LHCN-M2 (cell line): ENCODE measurements at regions not wholly inside any gene's neighbourhood (a gene's known extent, or its start where the extent isn't known, plus 50 kb on each side); places are given as distances from the start of the nearest gene placed in this dataset.

ENCODE experiments used
- DNase-seq: peaks from one replicate; pipeline ENCODE4 v3.0.0-alpha.2; 2012; ENCODE audit warnings: low read depth

DNA sequence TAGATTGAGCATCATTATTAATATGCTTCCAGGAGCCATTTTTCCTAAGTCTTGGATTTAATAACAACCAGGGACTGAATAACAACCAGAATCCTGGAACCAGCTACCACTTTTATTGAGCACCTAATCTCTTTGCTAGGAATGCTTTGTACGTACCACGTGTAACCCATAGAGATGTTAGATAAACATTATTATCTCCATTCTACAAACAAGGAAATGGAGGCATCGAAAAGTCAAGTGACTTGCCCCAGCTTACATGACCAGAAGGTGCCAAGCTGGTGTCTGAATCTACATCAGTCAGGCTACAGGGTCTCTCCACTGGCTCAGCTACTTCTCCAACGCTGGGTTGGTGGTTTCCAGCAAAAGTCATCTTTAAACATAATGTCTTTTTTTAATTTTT is 256.1 kb upstream of the ANKRD55 start:
- DNase-seq = no peak

DNA sequence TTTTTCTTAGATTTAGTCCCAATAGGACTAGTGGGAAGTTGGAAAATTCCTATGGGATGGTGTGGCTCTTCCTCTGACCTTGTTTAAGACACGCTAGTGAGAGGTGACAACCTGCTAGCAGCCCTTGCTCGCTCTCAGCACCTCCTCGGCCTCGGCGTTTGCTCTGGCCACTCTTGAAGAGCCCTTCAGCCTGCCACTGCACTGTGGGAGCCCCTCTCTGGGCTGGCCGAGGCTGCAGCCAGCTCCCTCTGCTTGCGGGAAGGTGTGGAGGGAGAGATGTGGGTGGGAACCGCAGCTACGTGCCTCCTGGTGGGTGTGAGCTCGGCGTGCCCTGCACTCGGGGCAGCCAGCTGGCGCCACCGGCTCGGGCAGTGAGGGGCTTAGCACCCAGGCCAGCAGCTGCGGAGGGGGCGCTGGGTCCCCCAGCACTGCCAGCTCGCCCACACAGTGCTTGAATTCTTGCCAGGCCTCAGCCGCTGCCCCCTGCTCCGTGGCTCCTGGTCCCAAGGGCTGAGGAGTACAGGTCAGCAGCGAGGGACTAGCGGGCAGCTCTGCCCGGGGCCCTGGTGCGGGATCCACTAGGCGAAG is 254.5 kb upstream of the ANKRD55 start:
- DNase-seq = no peak

DNA sequence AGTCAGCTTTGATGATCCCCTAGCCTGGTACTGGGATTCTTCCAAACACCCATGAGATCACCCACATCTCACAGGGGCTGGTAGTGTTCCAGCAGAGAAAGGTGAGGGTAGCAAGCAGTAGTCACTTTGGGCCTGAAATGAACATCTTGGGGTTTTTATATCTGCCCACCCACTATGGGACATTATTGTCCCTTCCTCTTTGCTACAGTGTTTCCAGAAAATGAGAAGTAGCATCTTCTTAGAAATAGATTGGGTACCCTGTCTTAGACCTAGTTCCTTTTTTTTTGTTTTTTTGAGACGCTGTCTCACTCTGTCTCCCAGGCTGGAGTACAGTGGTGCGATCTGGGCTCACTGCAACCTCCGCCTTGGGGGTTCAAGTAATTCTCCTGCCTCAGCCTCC is 249.2 kb upstream of the ANKRD55 start:
- no peak for DNase-seq

DNA sequence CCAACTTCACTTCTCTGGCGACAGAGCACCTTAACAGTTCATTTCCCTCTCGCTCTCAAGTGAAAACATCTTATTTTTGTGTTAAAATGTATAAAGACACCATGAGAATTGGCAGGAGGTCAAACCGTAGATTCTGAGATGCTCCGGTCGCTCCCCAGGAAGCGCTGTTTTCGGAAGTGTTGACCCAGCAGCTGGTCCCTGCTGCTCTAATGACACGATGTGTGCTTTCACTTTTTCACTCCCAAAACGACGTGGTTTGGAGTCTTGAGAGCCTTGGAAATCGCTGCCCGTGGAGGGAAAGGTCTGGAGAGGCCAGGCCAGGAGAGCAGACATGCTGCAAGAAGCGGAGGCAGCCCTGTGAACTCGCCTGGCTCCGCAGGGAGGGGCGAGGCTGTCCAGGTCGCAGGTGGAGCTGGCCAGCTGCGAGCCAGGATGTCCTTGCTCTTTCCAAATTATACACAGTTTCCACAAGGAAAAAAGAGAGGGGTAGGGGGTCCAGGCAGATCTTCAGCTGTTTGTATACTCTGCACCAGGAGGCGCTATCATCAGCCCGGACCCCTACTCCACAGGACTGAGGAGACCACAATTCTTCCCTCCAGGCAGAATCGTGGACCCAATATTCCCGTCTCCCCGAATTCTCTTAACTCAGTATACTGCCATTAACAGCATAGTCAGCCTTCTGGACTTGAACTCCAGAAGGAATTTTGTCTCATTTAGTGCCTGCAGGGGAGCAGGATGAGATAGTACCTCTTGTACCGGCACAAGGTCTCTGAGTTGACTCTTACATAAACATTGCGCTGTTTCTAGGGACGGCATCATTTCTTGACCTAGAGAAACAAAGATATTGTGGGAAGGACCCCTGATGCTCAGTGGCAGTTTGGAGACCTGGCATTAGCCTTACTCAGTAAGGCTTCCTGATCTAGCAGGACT is 248.6 kb upstream of the ANKRD55 start:
- peak; percentile 24 for DNase-seq

DNA sequence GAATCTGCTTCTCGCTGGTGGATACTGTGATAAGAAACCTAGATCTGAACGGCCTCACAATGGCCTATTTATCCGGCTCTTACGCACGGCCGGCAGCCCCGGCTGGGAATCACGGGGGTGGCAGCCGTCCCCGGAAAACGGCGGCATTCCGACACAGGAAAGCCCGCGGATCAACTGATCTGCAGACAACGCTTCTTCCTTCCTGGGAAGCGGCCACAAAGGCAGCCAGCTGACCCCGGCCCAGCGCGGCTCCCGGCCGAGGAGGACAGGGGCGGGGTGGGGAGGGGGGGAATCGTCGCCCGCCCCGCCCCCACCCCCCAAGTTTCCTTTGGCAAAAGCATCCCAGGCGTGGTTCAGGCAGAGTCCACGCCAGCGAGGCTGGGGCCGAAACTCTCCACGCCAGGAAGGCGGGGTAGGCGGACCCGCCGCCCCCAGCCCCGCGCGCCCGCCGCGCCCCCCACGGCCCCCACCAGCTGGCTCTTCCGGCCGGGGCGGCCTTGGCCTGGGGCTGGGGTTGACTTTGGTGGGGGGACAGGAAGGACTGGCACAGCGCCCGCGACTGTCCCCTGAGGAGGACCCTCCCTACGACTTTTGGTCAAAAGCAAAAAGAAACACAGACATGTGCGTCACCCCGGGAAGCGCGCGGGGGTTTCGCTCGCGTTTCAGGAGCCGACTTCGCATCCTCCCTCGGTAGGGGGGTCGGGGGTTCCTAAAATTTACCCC is 247.7 kb upstream of the ANKRD55 start:
- peak; percentile 25 for DNase-seq

DNA sequence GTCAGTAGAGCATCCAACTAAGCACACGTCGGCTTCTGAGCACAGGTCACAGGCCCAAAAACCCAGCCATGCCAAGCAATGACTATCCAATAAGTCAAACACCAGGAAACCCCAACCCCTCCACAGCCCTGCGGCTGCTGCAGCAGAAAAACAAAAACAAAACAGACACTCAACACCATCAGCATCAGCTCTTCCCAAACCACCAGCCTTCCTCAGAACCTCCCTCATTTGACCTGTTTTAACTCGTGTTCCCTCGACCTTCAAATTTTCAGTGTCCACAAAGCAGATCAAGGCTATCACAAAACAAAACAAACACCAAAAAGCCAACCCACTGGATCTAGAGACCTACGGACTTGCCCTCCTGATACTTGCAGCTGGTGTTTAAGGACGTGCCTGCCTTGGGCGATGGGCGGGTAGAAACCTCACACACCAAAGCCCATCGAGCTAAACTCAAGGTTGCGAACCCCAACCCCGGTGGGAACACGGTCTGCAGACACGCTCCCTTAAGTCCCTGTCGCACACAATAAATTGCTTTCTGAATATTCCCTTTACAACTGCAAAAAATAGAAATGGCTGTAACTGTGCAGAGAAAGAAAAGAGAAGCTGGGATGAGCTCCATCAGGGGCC is 247.1 kb upstream of the ANKRD55 start:
- no peak for DNase-seq

DNA sequence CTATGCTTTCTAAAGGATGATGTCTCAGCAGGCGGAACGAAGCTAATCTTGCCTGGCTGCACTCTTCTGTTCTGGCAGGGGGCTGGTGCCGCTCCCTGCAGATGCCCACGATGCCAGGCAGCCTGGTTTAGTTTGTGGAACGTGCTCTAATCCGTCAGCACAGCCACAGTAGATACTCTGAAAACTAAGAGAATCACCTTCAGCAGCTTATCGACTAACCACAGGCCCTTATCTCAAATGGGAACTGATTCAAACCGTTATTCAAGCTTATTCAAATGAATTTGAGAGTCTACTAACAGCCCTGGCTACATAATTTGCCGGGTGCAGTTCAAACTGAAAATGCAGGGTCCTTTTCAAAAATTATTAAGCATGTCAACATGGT is 246.6 kb upstream of the ANKRD55 start:
- DNase-seq = no peak

DNA sequence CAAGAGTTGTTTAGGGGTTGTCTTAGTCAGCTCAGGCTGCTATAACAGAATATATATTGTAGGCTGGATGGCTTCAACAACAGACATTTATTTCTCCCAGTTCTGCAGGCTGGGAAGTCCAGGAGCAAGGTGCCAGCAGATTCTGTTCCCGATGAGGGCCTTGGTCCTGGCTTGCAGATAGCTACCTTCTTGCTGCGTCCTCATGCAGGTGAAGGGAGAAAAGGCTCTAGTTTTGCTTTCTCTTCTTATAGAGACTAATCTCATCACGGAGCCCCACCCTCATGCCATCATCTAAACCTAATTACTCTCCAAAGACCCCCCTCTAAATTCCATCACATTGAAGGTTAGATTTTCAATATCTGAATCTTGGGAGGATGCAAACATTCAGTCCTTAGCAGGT is 246.0 kb upstream of the ANKRD55 start:
- DNase-seq = no peak

DNA sequence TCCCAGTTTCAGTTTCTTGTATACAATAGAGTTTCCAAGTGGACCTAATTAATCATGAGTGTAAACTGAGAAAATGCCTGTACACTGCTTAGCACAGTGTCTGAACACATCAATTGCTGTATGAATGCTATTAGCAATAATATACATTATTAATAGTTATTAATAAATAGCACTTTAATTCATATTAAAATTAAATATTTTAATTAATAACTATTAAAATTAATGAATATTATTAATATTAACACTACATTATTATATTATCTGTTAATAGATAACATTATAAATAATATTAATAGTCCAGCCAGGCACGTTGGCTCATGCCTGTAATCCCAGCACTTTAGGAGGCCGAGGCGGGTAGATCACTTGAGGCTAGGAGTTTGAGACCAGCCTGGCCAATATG is 244.9 kb upstream of the ANKRD55 start:
- DNase-seq = no peak

DNA sequence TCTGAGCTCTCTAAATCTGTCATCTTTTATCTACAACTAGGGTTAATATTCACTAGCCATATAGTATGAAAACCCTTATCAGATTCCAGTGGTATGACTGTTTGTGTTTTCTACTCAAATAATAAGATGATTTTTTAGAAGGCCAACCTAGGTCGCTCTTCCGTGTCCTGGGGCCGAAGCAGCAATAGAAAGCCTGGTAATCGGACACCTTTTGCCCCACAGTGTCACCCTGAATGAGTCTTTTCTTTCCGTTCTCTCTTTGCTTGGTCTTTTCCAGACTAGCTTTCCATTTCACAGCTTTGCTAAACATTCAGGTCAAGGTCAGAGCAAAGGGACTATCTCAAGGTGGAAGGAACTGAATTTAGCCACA is 243.3 kb upstream of the ANKRD55 start:
- DNase-seq = no peak

DNA sequence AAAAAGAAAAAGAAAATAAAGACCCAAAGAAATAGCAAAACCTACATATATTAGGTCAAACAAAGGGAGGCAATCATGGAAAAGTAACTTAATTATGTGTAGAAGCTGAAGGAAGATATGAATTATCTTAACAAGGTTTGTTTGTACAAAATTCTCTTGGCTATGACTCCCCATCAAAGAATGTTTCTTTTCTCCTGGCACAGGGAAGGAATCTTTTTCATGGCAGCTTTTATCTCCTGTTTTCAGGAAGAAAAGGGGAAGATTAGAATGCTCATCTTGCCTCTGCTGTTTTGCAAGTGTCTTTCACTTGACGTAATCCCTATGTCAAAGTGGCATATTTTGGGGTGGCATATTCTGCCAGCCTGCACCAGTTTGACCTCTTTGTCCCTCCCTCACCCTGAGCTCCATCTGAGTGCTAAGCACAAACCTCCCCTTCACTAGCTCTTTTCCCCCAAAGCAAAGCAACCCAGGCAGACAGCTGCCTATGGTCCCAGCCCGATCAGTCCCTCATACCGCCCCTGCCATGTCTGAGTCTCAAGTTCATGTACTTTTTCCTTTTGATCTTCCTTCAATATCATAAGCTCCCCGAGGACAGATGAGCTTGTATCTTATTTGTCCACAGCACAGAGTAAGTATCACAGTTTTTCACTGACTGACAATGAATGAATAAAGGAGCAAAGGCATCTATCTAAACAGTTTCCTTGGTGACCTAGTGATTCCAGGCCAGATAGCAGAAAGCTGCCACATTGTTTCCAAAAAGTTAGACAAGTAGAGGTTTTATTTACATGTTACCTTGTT is 242.8 kb upstream of the ANKRD55 start:
- DNase-seq = no peak

DNA sequence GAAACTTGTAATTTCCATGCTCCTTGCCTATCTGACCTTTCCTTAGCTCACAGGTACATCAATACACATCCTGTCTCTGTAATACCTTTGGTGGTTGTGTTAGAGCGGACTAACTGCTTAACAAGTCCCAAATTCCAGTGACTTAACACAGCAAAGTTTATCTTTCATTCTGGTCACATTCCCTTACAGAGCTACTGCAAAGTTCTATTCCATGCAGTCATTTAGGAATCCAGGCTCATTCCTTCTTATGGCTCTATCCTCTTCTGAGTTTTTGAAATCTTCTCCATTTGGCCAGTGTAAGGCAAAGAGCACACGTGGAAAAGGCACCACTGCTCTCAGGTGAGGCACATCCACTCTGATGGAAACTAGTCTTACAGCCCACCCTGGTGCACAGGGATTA is 238.6 kb upstream of the ANKRD55 start:
- DNase-seq = no peak

DNA sequence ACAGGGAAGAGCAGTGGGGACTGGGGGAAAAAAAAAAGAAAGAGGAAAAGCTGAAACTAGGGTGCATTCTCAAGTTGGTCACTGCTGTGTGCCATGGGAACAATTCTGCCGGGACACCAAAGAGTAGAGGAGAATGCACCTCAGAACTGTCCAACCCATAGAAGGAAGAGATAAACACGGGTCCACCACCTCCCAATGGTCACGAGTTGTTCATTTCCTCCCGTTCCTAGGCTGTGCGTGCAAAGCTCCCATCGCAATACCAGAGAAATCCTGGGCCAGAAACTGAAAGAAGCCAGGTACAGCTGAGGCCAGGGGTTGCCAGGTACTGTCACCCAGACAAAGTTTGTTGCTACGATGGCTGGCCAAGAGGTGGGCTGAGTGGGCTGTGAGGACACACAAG is 236.9 kb upstream of the ANKRD55 start:
- no peak for DNase-seq

DNA sequence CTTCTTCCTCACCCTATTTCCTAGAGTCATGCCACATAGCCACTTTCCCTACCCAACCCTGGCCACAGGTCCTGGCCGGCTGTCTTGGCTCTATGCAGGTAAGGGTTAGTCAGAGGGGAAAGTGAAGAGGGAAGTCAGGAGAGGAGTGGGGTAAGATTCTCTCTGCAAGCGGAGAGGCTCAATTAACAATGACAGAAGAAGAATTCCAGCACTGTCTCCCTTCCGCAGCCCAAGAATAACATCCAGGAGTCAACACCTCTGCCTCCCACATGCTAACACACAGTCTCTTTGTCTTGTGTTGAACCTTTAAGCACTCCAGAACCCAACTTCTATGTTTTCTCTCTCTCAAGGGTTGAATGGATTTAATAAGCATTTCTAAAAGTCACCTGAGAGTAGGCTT is 235.1 kb upstream of the ANKRD55 start:
- no peak for DNase-seq

DNA sequence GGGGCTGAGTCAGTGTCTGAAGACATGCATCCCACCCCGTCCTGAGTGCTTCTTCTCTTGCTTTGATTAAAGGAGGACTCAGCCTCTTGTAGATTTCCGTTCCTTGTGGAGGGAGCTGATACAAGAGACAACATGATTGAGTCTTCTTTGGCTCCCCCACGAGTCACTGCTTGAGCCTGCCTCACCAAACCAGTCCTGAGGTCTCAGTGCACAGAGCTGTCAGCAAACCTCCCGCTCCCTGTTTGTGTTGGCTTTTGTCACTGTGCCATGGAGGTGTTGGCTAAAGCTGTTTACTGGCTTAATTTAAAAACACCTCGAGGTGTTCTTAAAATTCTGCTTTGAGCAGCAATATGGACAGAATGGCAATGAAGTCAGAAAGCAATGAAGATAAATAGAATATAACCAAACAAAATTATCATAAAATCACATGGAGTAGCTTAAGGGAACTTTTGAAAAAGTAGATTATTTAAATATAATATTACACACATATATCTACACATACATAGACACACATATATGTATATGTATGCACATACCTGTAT is 234.1 kb upstream of the ANKRD55 start:
- no peak for DNase-seq

DNA sequence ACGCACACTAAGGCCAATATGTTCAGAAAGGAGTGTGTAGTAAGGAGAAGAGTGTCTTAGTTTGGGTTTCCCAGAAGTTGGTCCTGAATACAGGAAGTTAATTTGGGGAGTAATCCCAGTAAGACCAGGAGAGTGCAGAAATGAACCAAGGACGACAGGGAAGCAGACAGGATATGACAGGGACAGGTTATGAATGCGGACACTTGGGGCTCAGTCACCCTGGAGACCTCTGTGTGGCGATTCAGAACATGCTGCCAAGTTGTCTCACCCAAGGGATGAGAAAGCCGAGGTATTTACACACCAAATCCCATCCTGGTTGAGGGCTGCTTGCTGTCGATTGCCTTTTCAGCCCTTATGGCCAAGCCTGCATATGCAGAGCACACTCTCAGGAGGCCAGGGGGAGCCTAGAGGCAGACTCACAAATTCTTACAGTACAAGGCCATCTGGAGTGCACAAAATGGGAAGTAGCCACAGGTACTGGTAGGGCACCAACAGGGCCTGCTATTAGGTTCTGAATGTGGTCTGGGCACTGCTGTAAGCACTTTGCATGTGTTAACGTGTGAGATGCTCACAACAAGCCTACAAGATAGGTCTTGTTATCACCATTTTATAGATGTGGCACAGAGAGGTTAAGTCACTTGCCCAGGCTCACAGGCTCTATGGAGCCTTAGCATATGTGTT is 233.1 kb upstream of the ANKRD55 start:
- DNase-seq = no peak

DNA sequence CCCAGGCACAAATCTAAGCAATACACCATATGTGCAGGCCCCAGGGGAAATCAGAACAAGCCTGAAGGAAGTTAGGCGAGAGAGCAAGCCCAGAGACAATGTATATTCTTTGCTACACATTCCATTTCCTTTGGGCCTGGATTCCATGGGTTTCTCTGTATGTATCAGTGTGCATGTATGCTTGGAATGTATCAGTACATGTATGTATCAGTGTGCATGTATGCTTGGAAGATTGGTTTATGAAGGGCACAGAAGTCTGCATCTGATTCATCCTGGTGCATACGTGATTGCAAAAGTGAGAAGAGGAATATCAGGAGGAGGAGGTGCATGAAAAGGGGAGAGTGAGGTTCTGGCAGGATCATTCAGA is 232.6 kb upstream of the ANKRD55 start:
- DNase-seq = no peak

DNA sequence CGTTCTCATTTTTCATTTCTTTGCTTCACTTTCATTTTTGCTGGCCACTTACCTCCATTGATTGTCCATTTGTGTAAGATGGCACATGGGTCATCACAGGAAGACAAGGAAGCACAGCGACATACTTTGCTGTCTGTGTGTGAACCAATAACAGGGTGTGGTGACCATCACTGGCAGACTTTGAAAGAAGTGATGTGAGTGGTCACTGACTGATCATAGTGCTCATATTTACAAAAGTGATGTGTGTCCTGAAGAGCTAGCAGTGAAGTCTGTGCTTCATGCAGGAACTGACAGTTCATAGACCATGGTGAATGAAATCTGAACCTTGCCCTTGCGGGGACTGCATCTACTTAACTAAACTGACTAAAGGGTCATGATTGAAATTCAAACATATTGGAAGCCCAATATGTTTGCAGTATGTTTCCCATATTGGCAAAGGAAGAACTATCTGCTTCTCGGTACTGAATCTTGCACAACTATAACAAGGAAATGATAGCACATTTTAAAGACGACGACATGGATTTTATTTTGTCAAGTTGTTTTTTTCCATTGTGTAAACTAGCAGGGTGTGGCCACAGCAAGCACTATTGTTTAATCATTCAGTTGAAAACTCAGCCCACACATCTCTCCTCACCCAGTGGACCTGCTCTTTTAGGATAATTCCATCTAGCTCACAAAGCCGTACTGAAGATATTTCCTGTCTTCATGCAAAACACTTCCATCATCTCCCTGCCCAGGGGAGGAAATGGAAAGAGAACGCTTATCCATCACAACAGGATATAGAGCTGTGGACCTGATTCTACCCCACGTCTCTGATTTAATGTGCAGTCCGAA is 232.0 kb upstream of the ANKRD55 start:
- DNase-seq = no peak

DNA sequence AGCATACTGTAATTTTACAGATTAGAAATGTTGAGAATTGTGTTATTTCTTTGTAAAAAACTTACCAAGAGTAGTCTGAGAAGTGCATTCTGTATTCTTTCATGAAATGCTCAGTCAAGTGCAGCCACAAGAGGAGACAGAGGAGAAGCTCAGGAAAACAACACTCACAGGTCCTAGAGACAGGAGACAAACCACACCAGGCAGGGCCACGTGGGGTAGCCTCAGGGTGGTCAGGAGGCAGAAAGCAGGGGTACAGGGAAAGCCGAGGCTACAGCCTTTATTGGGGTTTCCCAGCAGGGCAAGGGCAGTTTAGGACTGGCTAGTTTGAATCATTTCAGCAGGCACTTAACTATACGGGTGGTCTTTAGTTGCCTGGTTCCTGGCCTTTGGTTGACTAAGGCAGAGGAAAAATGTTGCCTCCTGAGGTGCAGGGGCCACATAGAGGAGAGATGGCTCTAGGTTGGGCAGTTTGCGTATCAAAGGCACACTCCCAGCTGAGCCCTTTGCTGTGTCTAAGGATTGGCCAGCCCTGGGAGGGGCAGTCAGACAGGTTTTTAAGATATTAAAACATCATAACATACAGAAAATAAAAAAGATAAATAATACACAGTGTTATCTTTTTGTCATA is 230.9 kb upstream of the ANKRD55 start:
- DNase-seq = no peak
